ENCODE measurements at regions not wholly inside any gene's neighbourhood (a gene's known extent, or its start where the extent isn't known, plus 50 kb on each side); places are given as distances from the start of the nearest gene placed in this dataset.

- Histone ChIP-seq H2AFZ (ENCODE audit: insufficient read depth, low read length, poor library complexity) (no peak overlapping the region), H3K14ac (ENCODE audit: low read length) (no peak overlapping the region), H3K9me3 (ENCODE audit: insufficient read depth, low read depth, low read length) (no peaks in the 10 kb centered on the region), H3K79me1 (ENCODE audit: low read length) (no peaks in the 10 kb centered on the region), H3K23ac (ENCODE audit: low read length) (no peak overlapping the region), H3K4me3 (ENCODE audit: low read depth, low read length) (no peak overlapping the region), H4K91ac (ENCODE audit: low read depth, low read length) (no peak overlapping the region), H3K79me2 (ENCODE audit: control insufficient read depth, insufficient read depth, low read length, poor library complexity) (no peaks in the 10 kb centered on the region), H3K4me1 (ENCODE audit: control insufficient read depth in 1 of 2, insufficient read depth in 2 of 2, low read length in 2 of 2) (no peaks in the 10 kb centered on the region), H2AK5ac (ENCODE audit: low read length) (no peak overlapping the region), H3K4ac (ENCODE audit: low read depth, low read length) (no peak overlapping the region), H2BK12ac (ENCODE audit: low read length) (no peak overlapping the region), H4K12ac (ENCODE audit: low read depth, low read length) (no peak overlapping the region), H3K27me3 (ENCODE audit: insufficient read depth, low read length) (no peaks in the 10 kb centered on the region), H3K18ac (ENCODE audit: low read length) (no peak overlapping the region), H3K27ac (ENCODE audit: low read depth, low read length) (no peak overlapping the region), H3K9ac (ENCODE audit: low read length) (no peak overlapping the region), H2BK120ac (ENCODE audit: insufficient read depth, low read length, poor library complexity) (no peak overlapping the region), H3K36me3 (ENCODE audit: control insufficient read depth in 1 of 2, insufficient read depth in 2 of 2, low read length in 2 of 2) (no peaks in the 10 kb centered on the region), H2BK5ac (ENCODE audit: low read depth, low read length, poor library complexity) (no peak overlapping the region), H4K8ac (ENCODE audit: low read depth, low read length) (no peak overlapping the region), H3K4me2 (ENCODE audit: low read length) (no peak overlapping the region)
- DNase-seq: peak in 1 of 2 donors; percentile 54
- no CpG with 5 or more reads among the region's 1 CpG for WGBS (ENCODE audit: extremely low coverage, insufficient coverage, insufficient read length)
Measured at GRCh38 chr21:27275294-27275927, 308.5 kb upstream of the ADAMTS5 start.

- H3K9me3 ChIP-seq (ENCODE audit: insufficient read depth, low read depth, low read length): no peaks in the 10 kb centered on the region
- no peak overlapping the region for H2AK5ac ChIP-seq (ENCODE audit: low read length)
- no peak overlapping the region for H4K8ac ChIP-seq (ENCODE audit: low read depth, low read length)
- H2AFZ ChIP-seq (ENCODE audit: insufficient read depth, low read length, poor library complexity): no peak overlapping the region
- H3K23ac ChIP-seq (ENCODE audit: low read length): no peak overlapping the region
- H3K36me3 ChIP-seq (ENCODE audit: control insufficient read depth in 1 of 2, insufficient read depth in 2 of 2, low read length in 2 of 2): no peaks in the 10 kb centered on the region
- no peaks in the 10 kb centered on the region for H3K79me2 ChIP-seq (ENCODE audit: control insufficient read depth, insufficient read depth, low read length, poor library complexity)
- H4K12ac ChIP-seq (ENCODE audit: low read depth, low read length): no peak overlapping the region
- no peaks in the 10 kb centered on the region for H3K79me1 ChIP-seq (ENCODE audit: low read length)
- H2BK12ac ChIP-seq (ENCODE audit: low read length): no peak overlapping the region
- no peak overlapping the region for H3K4ac ChIP-seq (ENCODE audit: low read depth, low read length)
- no peak overlapping the region for H4K91ac ChIP-seq (ENCODE audit: low read depth, low read length)
- H3K18ac ChIP-seq (ENCODE audit: low read length): no peak overlapping the region
- H2BK5ac ChIP-seq (ENCODE audit: low read depth, low read length, poor library complexity): no peak overlapping the region
- H3K27ac ChIP-seq (ENCODE audit: low read depth, low read length): no peak overlapping the region
- H3K9ac ChIP-seq (ENCODE audit: low read length): no peak overlapping the region
- H3K27me3 ChIP-seq (ENCODE audit: insufficient read depth, low read length): no peaks in the 10 kb centered on the region
- H3K4me2 ChIP-seq (ENCODE audit: low read length): no peak overlapping the region
- no peak for DNase-seq
- H2BK120ac ChIP-seq (ENCODE audit: insufficient read depth, low read length, poor library complexity): no peak overlapping the region
- no peak overlapping the region for H3K4me3 ChIP-seq (ENCODE audit: low read depth, low read length)
- no peak overlapping the region for H3K14ac ChIP-seq (ENCODE audit: low read length)
- no peaks in the 10 kb centered on the region for H3K4me1 ChIP-seq (ENCODE audit: control insufficient read depth in 1 of 2, insufficient read depth in 2 of 2, low read length in 2 of 2)
Measured at GRCh38 chr21:27269644-27270043, 302.8 kb upstream of the ADAMTS5 start.

GRCh38 chr21:27268290-27268689 is 301.4 kb upstream of the ADAMTS5 start:
- Histone ChIP-seq H3K27me3 (ENCODE audit: insufficient read depth, low read length) (no peaks in the 10 kb centered on the region), H3K4ac (ENCODE audit: low read depth, low read length) (no peak overlapping the region), H2BK120ac (ENCODE audit: insufficient read depth, low read length, poor library complexity) (no peak overlapping the region), H3K4me3 (ENCODE audit: low read depth, low read length) (no peak overlapping the region), H3K18ac (ENCODE audit: low read length) (no peak overlapping the region), H3K4me1 (ENCODE audit: control insufficient read depth in 1 of 2, insufficient read depth in 2 of 2, low read length in 2 of 2) (no peaks in the 10 kb centered on the region), H2BK5ac (ENCODE audit: low read depth, low read length, poor library complexity) (no peak overlapping the region), H3K4me2 (ENCODE audit: low read length) (no peak overlapping the region), H4K8ac (ENCODE audit: low read depth, low read length) (no peak overlapping the region), H3K36me3 (ENCODE audit: control insufficient read depth in 1 of 2, insufficient read depth in 2 of 2, low read length in 2 of 2) (no peaks in the 10 kb centered on the region), H2AK5ac (ENCODE audit: low read length) (no peak overlapping the region), H3K9me3 (ENCODE audit: insufficient read depth, low read depth, low read length) (no peaks in the 10 kb centered on the region), H3K23ac (ENCODE audit: low read length) (no peak overlapping the region), H2AFZ (ENCODE audit: insufficient read depth, low read length, poor library complexity) (no peak overlapping the region), H3K27ac (ENCODE audit: low read depth, low read length) (no peak overlapping the region), H2BK12ac (ENCODE audit: low read length) (no peak overlapping the region), H3K79me1 (ENCODE audit: low read length) (no peaks in the 10 kb centered on the region), H3K79me2 (ENCODE audit: control insufficient read depth, insufficient read depth, low read length, poor library complexity) (no peaks in the 10 kb centered on the region), H3K9ac (ENCODE audit: low read length) (no peak overlapping the region), H4K12ac (ENCODE audit: low read depth, low read length) (no peak overlapping the region), H3K14ac (ENCODE audit: low read length) (no peak overlapping the region), H4K91ac (ENCODE audit: low read depth, low read length) (no peak overlapping the region)
- no CpG with 5 or more reads among the region's 2 CpGs for WGBS (ENCODE audit: extremely low coverage, insufficient coverage, insufficient read length)
- DNase-seq: no peak

- H3K79me2 ChIP-seq (ENCODE audit: control insufficient read depth, insufficient read depth, low read length, poor library complexity): no peaks in the 10 kb centered on the region
- no peak overlapping the region for H2AK5ac ChIP-seq (ENCODE audit: low read length)
- H3K4me1 ChIP-seq (ENCODE audit: control insufficient read depth in 1 of 2, insufficient read depth in 2 of 2, low read length in 2 of 2): no peaks in the 10 kb centered on the region
- H2BK12ac ChIP-seq (ENCODE audit: low read length): no peak overlapping the region
- H3K4me3 ChIP-seq (ENCODE audit: low read depth, low read length): no peak overlapping the region
- no peaks in the 10 kb centered on the region for H3K36me3 ChIP-seq (ENCODE audit: control insufficient read depth in 1 of 2, insufficient read depth in 2 of 2, low read length in 2 of 2)
- no peak overlapping the region for H4K91ac ChIP-seq (ENCODE audit: low read depth, low read length)
- no peak overlapping the region for H3K9ac ChIP-seq (ENCODE audit: low read length)
- H3K4me2 ChIP-seq (ENCODE audit: low read length): no peak overlapping the region
- DNase-seq: no peak
- H3K79me1 ChIP-seq (ENCODE audit: low read length): no peaks in the 10 kb centered on the region
- H3K9me3 ChIP-seq (ENCODE audit: insufficient read depth, low read depth, low read length): no peaks in the 10 kb centered on the region
- no peak overlapping the region for H2AFZ ChIP-seq (ENCODE audit: insufficient read depth, low read length, poor library complexity)
- H4K12ac ChIP-seq (ENCODE audit: low read depth, low read length): no peak overlapping the region
- no peaks in the 10 kb centered on the region for H3K27me3 ChIP-seq (ENCODE audit: insufficient read depth, low read length)
- H2BK120ac ChIP-seq (ENCODE audit: insufficient read depth, low read length, poor library complexity): no peak overlapping the region
- H3K23ac ChIP-seq (ENCODE audit: low read length): no peak overlapping the region
- no peak overlapping the region for H2BK5ac ChIP-seq (ENCODE audit: low read depth, low read length, poor library complexity)
- no peak overlapping the region for H3K18ac ChIP-seq (ENCODE audit: low read length)
- no peak overlapping the region for H3K27ac ChIP-seq (ENCODE audit: low read depth, low read length)
- no peak overlapping the region for H3K14ac ChIP-seq (ENCODE audit: low read length)
- H4K8ac ChIP-seq (ENCODE audit: low read depth, low read length): no peak overlapping the region
- no peak overlapping the region for H3K4ac ChIP-seq (ENCODE audit: low read depth, low read length)
- WGBS (ENCODE audit: extremely low coverage, insufficient coverage, insufficient read length): no CpG with 5 or more reads among the region's 2 CpGs
Measured at GRCh38 chr21:27265949-27266348, 299.1 kb upstream of the ADAMTS5 start.
